GM06990 (cell line): ENCODE measurements at regions not wholly inside any gene's neighbourhood (a gene's known extent, or its start where the extent isn't known, plus 50 kb on each side); places are given as distances from the start of the nearest gene placed in this dataset.

ENCODE experiments used
- DNase-seq: peaks from one replicate; pipeline ENCODE4 v3.0.0-alpha.2; 2011; ENCODE audit not compliant: insufficient read length; ENCODE audit errors: extremely low read depth
- H3K27me3 ChIP-seq: replicated peaks from 2 replicates; pipeline ENCODE4 v1.6.0; 2011; ENCODE audit warnings: low read length; ENCODE audit not compliant: control insufficient read depth, insufficient read depth
- H3K36me3 ChIP-seq: 2 replicates; pipeline ENCODE4 v1.5.1; 2011; ENCODE audit warnings: low read length; ENCODE audit not compliant: control insufficient read depth, insufficient read depth
- H3K4me3 ChIP-seq: replicated peaks from 2 replicates; pipeline ENCODE4 v1.5.1; 2011; ENCODE audit warnings: low read depth, mild to moderate bottlenecking, control low read depth, low read length
- TF ChIP-seq, protein P1 (sequence below): IDR thresholded peaks from 2 replicates; pipeline ENCODE4 v1.5.1; 2011; ENCODE audit warnings: low read length, control low read depth, mild to moderate bottlenecking, inconsistent platforms; ENCODE audit not compliant: insufficient read depth, poor library complexity, severe bottlenecking

DNA sequence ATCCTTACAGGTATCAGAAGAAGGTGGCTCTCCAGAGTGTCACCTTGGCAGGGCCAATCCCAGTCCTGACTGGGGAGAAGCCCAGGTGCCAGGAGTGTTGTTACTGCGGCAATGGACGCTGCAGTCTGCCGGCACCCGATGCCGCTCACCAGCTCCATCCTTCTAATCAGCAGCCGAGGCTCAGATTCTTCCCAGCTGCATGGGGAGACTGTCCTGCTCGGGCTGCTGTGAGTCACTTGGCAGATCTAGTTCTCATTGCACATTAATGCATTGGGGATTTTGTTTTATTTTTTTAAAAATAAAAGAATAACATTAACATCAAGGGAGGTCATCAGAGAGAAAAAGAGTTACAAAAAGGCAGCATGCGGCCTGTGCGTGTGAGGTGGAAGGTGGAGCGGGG is 115.8 kb downstream of the MTX3 start:
- TF ChIP-seq, protein P1, sequence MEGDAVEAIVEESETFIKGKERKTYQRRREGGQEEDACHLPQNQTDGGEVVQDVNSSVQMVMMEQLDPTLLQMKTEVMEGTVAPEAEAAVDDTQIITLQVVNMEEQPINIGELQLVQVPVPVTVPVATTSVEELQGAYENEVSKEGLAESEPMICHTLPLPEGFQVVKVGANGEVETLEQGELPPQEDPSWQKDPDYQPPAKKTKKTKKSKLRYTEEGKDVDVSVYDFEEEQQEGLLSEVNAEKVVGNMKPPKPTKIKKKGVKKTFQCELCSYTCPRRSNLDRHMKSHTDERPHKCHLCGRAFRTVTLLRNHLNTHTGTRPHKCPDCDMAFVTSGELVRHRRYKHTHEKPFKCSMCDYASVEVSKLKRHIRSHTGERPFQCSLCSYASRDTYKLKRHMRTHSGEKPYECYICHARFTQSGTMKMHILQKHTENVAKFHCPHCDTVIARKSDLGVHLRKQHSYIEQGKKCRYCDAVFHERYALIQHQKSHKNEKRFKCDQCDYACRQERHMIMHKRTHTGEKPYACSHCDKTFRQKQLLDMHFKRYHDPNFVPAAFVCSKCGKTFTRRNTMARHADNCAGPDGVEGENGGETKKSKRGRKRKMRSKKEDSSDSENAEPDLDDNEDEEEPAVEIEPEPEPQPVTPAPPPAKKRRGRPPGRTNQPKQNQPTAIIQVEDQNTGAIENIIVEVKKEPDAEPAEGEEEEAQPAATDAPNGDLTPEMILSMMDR: no peak
- Histone ChIP-seq H3K36me3 (no peaks in the 10 kb centered on the region), H3K27me3 (no peaks in the 10 kb centered on the region; the same call in 1 of the 2 replicates), H3K4me3 (no peak overlapping the region)
- DNase-seq: no peak

DNA sequence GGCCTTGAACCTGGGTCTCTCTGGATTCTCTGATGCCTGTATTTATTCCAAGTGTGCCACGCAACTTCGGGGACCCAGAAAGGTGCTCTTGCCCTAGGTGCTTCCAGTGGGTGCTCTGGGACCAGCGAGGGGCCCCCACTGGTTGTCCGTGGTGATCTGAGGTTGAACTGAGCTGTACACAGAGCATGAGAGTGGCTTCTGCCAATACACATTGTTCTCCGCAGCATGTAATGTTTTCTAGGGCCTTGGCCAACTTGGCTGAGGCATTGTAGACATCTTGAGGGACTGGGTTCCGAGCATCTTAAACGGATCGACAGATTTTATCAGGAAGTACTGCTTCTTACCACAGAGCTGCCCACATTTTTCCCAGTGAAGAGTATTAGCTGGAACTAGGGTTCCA is 117.9 kb downstream of the MTX3 start:
- Histone ChIP-seq H3K4me3 (no peak overlapping the region), H3K36me3 (no peaks in the 10 kb centered on the region), H3K27me3 (no peaks in the 10 kb centered on the region; the same call in 1 of the 2 replicates)
- TF ChIP-seq, protein P1: no peak
- DNase-seq: no peak

DNA sequence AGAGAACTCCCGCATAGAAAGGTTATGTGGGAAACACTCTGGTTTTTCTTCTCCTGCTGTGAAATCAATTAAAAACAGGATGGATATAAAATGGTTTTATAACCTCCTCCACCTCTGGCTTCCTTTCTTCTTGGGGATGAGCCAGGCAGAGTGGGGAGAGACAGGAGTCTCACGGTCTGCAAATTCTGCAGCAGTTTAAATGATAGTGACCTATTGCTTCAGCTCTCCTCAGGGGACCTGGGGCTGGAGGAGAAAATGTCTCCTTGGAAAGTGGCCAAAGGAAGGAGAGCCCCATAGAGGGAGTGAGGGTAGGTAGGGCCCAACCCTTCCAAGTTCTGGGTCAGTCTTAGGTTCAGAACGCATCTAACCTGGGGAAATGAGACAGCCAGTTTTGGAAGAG is 118.8 kb downstream of the MTX3 start:
- Histone ChIP-seq H3K27me3 (no peaks in the 10 kb centered on the region; the same call in 1 of the 2 replicates), H3K36me3 (no peaks in the 10 kb centered on the region), H3K4me3 (no peak overlapping the region)
- no peak for DNase-seq
- TF ChIP-seq, protein P1: no peak

DNA sequence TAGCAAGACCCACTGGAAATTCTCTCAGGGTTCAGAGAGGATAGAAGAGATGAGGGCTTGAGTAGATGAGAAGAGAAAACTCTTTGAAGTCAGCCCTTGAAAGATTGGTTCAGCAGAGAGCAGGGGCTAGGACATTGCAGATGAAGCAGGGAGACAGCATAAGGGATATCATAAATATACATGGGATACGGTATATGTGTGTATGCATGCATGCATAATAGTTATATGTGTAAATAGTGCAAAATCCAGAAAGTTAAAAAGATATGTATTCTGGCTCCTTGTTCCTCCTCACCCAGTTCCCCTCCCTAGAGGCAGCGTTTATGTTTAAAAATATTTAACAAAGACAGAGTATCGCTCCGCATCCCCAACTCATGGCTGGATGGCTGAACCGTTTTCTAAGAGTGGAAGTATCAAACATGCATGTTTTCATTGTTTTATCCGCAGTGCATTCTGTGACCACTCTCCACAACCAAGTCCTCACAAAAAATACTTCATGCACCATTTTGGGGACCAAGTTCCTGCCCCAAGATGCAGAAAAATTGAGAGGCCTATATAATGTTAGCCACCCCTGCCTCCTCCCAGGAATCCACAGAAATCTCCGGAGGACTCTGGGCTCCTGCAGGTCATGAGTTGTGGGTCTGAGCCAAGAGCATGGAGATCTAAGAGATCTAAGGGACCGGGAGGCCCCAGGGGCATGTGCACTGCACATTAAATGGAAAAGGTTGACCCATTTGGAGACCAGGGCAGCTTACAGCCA is 119.5 kb downstream of the MTX3 start:
- H3K27me3 ChIP-seq: no peaks in the 10 kb centered on the region; the same call in 1 of the 2 replicates
- H3K36me3 ChIP-seq: no peaks in the 10 kb centered on the region
- H3K4me3 ChIP-seq: no peak overlapping the region
- TF ChIP-seq, protein P1: no peak
- no peak for DNase-seq

DNA sequence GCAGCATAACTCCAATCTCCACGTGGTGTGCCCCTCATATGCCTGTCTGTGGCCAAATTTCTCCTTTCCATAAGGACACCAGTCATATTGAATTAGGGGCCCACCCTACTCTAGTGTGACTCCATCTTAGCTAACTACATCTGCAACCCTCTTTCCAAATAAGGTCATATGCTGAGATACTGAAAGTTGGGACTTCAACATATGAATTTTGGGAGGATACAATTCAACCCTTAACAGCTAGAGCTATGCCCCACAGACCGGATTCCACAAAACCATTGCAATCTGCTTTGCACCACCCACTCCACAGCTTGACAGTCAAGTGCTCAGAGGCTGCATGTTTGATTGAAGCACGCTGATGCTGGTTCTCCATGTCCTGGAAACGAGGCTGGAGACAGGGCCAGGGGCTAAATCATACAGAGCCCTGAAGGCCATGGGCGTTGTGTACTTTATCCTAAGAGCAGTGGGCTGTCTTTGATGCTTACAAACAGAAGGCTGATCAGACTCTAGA is 122.8 kb downstream of the MTX3 start:
- no peaks in the 10 kb centered on the region for H3K36me3 ChIP-seq
- no peaks in the 10 kb centered on the region; the same call in 1 of the 2 replicates for H3K27me3 ChIP-seq
- TF ChIP-seq, protein P1: no peak
- no peak for DNase-seq
- no peak overlapping the region for H3K4me3 ChIP-seq
